ENCODE measurements at regions not wholly inside any gene's neighbourhood (a gene's known extent, or its start where the extent isn't known, plus 50 kb on each side); places are given as distances from the start of the nearest gene placed in this dataset.
"Not testable (repeated sequence)": the region's sequence is repeated elsewhere in the genome, so short reads cannot be mapped to it uniquely, and the experiment has no call there.

GRCh38 chr4:179164267-179164999 lies 1722.2 kb upstream of the AGA start:
- H3K27ac ChIP-seq (ENCODE audit: poor library complexity, severe bottlenecking), result no peak overlapping the region
- H3K4me1 ChIP-seq (ENCODE audit: insufficient read depth, poor library complexity, severe bottlenecking), result no peaks in the 10 kb centered on the region
- no peak overlapping the region for H3K4me3 ChIP-seq (ENCODE audit: severe bottlenecking)
- H3K9me3 ChIP-seq (ENCODE audit: severe bottlenecking), result no peaks in the 10 kb centered on the region
- ATAC-seq (ENCODE audit: low read depth) (no peak), DNase-seq (ENCODE audit: low spot score) (no peak)
- H3K36me3 ChIP-seq (ENCODE audit: low read depth), result no peaks in the 10 kb centered on the region
- no peaks in the 10 kb centered on the region for H3K27me3 ChIP-seq (ENCODE audit: insufficient read depth, poor library complexity, severe bottlenecking)
- TF ChIP-seq, protein P1, sequence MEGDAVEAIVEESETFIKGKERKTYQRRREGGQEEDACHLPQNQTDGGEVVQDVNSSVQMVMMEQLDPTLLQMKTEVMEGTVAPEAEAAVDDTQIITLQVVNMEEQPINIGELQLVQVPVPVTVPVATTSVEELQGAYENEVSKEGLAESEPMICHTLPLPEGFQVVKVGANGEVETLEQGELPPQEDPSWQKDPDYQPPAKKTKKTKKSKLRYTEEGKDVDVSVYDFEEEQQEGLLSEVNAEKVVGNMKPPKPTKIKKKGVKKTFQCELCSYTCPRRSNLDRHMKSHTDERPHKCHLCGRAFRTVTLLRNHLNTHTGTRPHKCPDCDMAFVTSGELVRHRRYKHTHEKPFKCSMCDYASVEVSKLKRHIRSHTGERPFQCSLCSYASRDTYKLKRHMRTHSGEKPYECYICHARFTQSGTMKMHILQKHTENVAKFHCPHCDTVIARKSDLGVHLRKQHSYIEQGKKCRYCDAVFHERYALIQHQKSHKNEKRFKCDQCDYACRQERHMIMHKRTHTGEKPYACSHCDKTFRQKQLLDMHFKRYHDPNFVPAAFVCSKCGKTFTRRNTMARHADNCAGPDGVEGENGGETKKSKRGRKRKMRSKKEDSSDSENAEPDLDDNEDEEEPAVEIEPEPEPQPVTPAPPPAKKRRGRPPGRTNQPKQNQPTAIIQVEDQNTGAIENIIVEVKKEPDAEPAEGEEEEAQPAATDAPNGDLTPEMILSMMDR (IDR thresholded peaks at IDR 0.05; ENCODE audit: poor library complexity, severe bottlenecking), result no peak

GRCh38 chr4:179165000-179165738 lies 1722.9 kb upstream of the AGA start:
- Histone ChIP-seq H3K27me3 (ENCODE audit: insufficient read depth, poor library complexity, severe bottlenecking) (no peaks in the 10 kb centered on the region), H3K36me3 (ENCODE audit: low read depth) (no peaks in the 10 kb centered on the region), H3K4me3 (ENCODE audit: severe bottlenecking) (no peak overlapping the region), H3K27ac (ENCODE audit: poor library complexity, severe bottlenecking) (no peak overlapping the region), H3K4me1 (ENCODE audit: insufficient read depth, poor library complexity, severe bottlenecking) (no peaks in the 10 kb centered on the region), H3K9me3 (ENCODE audit: severe bottlenecking) (no peaks in the 10 kb centered on the region)
- TF ChIP-seq, protein P1 (IDR thresholded peaks at IDR 0.05; ENCODE audit: poor library complexity, severe bottlenecking), result no peak
- no peak for ATAC-seq (ENCODE audit: low read depth)
- no peak for DNase-seq (ENCODE audit: low spot score)

GRCh38 chr4:179165862-179166261 lies 1723.6 kb upstream of the AGA start:
- Histone ChIP-seq H3K4me1 (ENCODE audit: insufficient read depth, poor library complexity, severe bottlenecking) (no peaks in the 10 kb centered on the region), H3K36me3 (ENCODE audit: low read depth) (no peaks in the 10 kb centered on the region), H3K27ac (ENCODE audit: poor library complexity, severe bottlenecking) (no peak overlapping the region), H3K4me3 (ENCODE audit: severe bottlenecking) (no peak overlapping the region), H3K27me3 (ENCODE audit: insufficient read depth, poor library complexity, severe bottlenecking) (no peaks in the 10 kb centered on the region), H3K9me3 (ENCODE audit: severe bottlenecking) (no peaks in the 10 kb centered on the region)
- DNase-seq (ENCODE audit: low spot score) (no peak), ATAC-seq (ENCODE audit: low read depth) (no peak)
- TF ChIP-seq, protein P1 (IDR thresholded peaks at IDR 0.05; ENCODE audit: poor library complexity, severe bottlenecking), result no peak

DNA sequence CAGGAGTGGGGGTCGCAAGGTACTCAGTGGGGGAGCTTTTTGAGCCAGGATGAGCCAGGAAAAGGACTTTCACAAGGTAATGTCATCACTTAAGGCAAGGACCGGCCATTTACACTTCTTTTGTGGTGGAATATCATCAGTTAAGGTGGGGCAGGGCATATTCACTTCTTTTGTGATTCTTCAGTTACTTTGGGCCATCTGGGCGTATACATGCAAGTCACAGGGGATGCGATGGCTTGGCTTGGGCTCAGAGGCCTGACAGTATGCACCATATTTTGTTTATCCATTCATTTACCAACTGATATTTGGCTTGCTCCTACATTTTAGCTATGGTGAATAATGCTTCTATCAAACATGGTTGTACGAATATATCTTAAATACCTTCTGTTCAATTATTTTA lies 1728.1 kb upstream of the AGA start:
- not testable (repeated sequence) for ATAC-seq (ENCODE audit: low read depth); H3K4me1 ChIP-seq (ENCODE audit: insufficient read depth, poor library complexity, severe bottlenecking); DNase-seq (ENCODE audit: low spot score); H3K27ac ChIP-seq (ENCODE audit: poor library complexity, severe bottlenecking); H3K27me3 ChIP-seq (ENCODE audit: insufficient read depth, poor library complexity, severe bottlenecking); H3K4me3 ChIP-seq (ENCODE audit: severe bottlenecking); H3K36me3 ChIP-seq (ENCODE audit: low read depth); H3K9me3 ChIP-seq (ENCODE audit: severe bottlenecking)

- no peaks in the 10 kb centered on the region for H3K9me3 ChIP-seq (ENCODE audit: severe bottlenecking)
- ATAC-seq (ENCODE audit: low read depth), result no peak
Observed at GRCh38 chr4:179182741-179183140, 1740.5 kb upstream of the AGA start.

More at GRCh38 chr4:179182741-179183140, 1740.5 kb upstream of the AGA start:
- no peak for DNase-seq (ENCODE audit: low spot score)
- no peaks in the 10 kb centered on the region for H3K4me1 ChIP-seq (ENCODE audit: insufficient read depth, poor library complexity, severe bottlenecking)
- no peak overlapping the region for H3K27ac ChIP-seq (ENCODE audit: poor library complexity, severe bottlenecking)
- TF ChIP-seq, protein P1 (IDR thresholded peaks at IDR 0.05; ENCODE audit: poor library complexity, severe bottlenecking), result no peak
- H3K27me3 ChIP-seq (ENCODE audit: insufficient read depth, poor library complexity, severe bottlenecking), result no peaks in the 10 kb centered on the region
- H3K4me3 ChIP-seq (ENCODE audit: severe bottlenecking), result no peak overlapping the region
- H3K36me3 ChIP-seq (ENCODE audit: low read depth), result no peaks in the 10 kb centered on the region

Data from RWPE2 (cell line).